HAP-1 (cell line): ENCODE measurements at regions not wholly inside any gene's neighbourhood (a gene's known extent, or its start where the extent isn't known, plus 50 kb on each side); places are given as distances from the start of the nearest gene placed in this dataset.

Experiments used
- DNase-seq, 2 experiments: peaks; one replicate each; pipeline ENCODE4 v3.0.0-alpha.2; 2016 to 2020; ENCODE audit warnings: low spot score in 2 of 2
- H3K27me3 ChIP-seq: fragments of 250-450 bp; sonication (Bioruptor Pico); 2 replicates; pipeline ENCODE4 v1.5.1; 2020; ENCODE audit warnings: low read depth, mild to moderate bottlenecking, moderate library complexity
- H3K36me3 ChIP-seq: fragments of 250-450 bp; sonication (Bioruptor Pico); replicated peaks from 2 replicates; pipeline ENCODE4 v1.5.1; 2020; ENCODE audit warnings: mild to moderate bottlenecking
- H3K4me1 ChIP-seq: fragments of 250-450 bp; sonication (Bioruptor Pico); 2 replicates; pipeline ENCODE4 v1.5.1; 2020; ENCODE audit warnings: mild to moderate bottlenecking
- H3K4me3 ChIP-seq: fragments of 250-450 bp; sonication (Bioruptor Pico); 2 replicates; pipeline ENCODE4 v1.5.1; 2020; ENCODE audit warnings: mild to moderate bottlenecking, moderate library complexity
- H3K9me3 ChIP-seq: fragments of 250-450 bp; sonication (Bioruptor Pico); 2 replicates; pipeline ENCODE4 v1.5.1; 2020; ENCODE audit warnings: mild to moderate bottlenecking, moderate library complexity
- in situ Hi-C: fragments of 300-500 bp; cut with MboI; formaldehyde crosslinking; loops from 3 replicates; pipeline ENCODE4 v1.14.3; 2020; ENCODE audit warnings: low sequenced_read_pairs, inconsistent platforms, mixed read lengths

DNA sequence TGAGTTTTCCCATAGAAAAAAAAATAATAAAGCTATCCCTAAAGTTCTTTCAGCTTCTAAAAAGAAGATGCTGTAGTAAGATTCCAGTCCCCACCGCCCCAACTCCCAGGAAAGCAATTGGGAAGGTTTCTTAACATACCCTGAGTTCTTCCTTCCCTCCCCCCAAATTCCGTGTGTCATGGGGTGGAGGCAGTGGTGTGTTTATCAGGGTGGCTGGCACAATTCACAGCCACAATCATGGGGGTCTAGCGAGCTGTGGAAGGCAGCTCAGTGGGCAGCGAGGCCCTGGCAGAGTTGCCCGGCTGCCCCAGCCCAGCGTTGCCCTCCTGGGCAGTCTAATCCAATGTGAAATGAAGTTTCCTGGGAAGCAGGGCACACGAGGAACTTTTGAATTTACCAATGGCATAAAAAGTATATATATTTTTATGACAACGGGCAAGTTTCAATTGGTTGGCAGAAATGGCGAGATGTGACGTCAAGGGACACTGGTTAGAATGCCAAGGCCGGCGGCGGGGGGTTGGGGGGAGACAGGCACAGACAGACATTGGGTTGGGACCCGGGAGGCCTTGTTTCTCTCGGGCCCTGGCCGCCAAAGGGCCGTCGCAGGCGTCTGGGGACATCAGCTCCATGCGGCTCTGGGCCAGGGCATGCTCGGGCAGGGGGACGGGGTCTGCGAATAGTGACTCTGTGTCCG, 80.7 kb upstream of the PPARA start:
- Histone ChIP-seq H3K9me3 (no peaks in the 10 kb centered on the region), H3K4me1 (peaks cover 38% of the 10 kb centered on the region), H3K27me3 (no peaks in the 10 kb centered on the region), H3K4me3 (peak overlapping the region; percentile 67), H3K36me3 (peaks cover 26% of the 10 kb centered on the region)
- DNase-seq, result peak; percentile 80 to 90
- in situ Hi-C loops, result loop anchor here (10.0 kb wide), 1 partner anchor 55 kb away; no protein-coding TSS in a partner anchor

DNA sequence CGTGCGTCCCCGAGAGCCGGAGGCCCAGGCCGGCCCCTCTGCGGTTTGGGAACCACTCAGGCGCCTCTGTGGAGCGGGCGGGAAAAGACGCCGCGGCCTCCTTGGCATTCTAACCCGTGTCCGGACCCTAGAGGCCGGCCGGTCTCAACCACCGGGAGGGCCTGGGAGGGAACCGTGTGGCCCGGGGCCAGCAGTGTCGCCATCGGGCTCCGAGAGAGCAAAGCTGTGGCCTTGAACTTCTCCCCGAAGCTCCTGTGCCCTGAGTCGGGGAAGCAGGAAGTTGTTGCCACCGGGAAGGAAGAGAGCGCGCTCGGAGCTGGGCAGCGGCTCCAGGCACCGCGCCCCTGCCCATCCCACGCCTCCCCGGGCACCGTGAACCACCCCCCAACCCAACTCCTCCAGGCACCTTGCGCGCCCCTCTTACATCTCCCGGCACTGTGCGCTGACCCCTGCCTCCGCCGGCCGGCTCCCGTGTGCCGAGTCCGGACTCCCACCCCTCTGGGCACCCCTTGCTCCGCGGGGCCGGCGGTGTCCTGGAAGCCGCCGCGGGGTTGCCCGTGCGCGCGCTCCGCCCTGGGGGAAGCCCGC, 80.0 kb upstream of the PPARA start:
- Histone ChIP-seq H3K9me3 (no peaks in the 10 kb centered on the region), H3K36me3 (peaks cover 32% of the 10 kb centered on the region), H3K4me1 (peaks cover 37% of the 10 kb centered on the region), H3K4me3 (peak overlapping the region; percentile 67), H3K27me3 (no peaks in the 10 kb centered on the region)
- DNase-seq, result no peak
- in situ Hi-C loops, result loop anchor here (10.0 kb wide), 1 partner anchor 56 kb away; no protein-coding TSS in a partner anchor

DNA sequence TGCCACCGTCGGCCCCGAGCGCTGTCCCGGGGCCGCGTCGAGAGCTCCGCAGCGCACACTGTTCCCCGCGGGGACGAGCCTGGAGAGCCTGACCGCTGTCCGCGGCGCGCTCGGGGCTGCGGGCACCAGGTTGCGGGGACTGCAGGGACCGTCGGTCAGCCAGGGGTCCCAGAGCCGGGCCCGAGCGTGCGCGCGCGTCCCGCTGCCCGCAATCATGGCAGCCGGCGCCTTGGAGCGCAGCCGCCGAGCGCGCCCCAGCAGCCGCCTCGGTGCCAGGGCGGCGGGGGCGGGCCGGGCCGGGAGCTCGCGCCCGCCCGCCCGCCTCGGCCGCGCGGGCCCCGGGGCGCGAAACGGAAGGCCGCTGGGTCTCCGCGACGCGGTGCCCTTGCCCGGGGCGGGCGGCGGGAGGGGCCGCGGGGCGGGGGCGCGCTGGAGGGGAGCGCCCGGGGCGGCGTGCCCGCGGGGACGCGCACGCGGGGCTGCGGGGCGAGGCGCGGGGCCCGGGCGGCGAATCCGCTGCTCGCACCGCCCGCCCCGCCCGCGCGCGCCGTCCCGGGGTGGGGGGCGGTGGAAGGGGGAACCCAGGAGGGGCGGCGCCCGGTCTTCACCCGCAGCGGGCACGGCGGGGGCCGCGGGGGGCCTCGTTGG, 79.4 kb upstream of the PPARA start:
- Histone ChIP-seq H3K4me3 (peak overlapping the region; percentile 84), H3K36me3 (peaks cover 37% of the 10 kb centered on the region), H3K4me1 (peaks cover 36% of the 10 kb centered on the region), H3K9me3 (no peaks in the 10 kb centered on the region), H3K27me3 (no peaks in the 10 kb centered on the region)
- peak; percentile 33 to 63 for DNase-seq
- in situ Hi-C loops, result loop anchor here (10.0 kb wide), 1 partner anchor 56 kb away; no protein-coding TSS in a partner anchor

DNA sequence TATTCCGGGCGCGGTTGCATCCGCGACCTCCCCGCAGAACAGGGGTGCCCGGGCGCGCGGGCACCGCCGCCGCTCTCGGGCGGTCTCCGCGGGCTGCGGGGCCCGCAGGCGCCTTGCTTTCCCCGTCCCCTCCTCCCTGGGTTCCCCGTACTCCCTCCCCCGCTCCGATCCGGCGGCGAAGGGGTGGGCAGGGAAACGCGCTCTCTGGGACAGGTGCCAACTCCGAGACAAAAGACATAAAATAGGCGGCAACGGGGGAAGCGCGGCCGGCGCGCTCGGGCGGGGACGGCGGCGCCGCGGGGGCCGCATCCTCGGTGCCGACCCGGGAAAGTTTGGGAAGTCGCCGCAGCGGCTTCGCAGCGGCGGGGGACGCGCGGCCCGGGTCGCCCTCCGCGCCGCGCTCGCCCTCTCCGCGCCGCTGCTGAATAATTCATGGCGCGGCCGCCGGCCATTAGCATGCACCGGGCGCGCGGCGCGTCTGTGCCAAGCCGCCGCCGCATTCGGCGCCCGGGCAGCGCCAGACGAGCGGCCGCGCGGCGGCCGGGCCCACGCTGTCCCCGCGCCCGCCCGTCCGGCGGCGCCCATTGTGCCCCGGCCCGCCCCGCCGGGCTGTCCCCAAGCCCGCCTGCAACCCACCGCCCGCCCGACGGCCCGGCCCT, 78.7 kb upstream of the PPARA start:
- H3K4me1 ChIP-seq, result peaks cover 34% of the 10 kb centered on the region
- no peaks in the 10 kb centered on the region for H3K27me3 ChIP-seq
- peaks cover 43% of the 10 kb centered on the region for H3K36me3 ChIP-seq
- H3K4me3 ChIP-seq, result peak overlapping the region; percentile 84
- no peaks in the 10 kb centered on the region for H3K9me3 ChIP-seq
- DNase-seq, result peak; percentile 91 to 96
- in situ Hi-C loops, result loop anchor here (10.0 kb wide), 1 partner anchor 57 kb away; no protein-coding TSS in a partner anchor

- Histone ChIP-seq H3K27me3 (no peaks in the 10 kb centered on the region), H3K9me3 (no peaks in the 10 kb centered on the region), H3K4me3 (peak overlapping the region; percentile 84), H3K36me3 (peaks cover 51% of the 10 kb centered on the region), H3K4me1 (peaks cover 32% of the 10 kb centered on the region)
- in situ Hi-C loops, result loop anchor here (10.0 kb wide), 1 partner anchor 57 kb away; no protein-coding TSS in a partner anchor
- DNase-seq, result peak; percentile 37 to 62
Measured at GRCh38 chr22:46072110-46072881, 78.0 kb upstream of the PPARA start.

GRCh38 chr22:46072981-46073682, 77.2 kb upstream of the PPARA start:
- peak in 1 of 2 experiments; percentile 7 for DNase-seq
- in situ Hi-C loops, result loop anchor here (10.0 kb wide), 1 partner anchor 58 kb away; no protein-coding TSS in a partner anchor
- Histone ChIP-seq H3K27me3 (no peaks in the 10 kb centered on the region), H3K4me1 (peaks cover 36% of the 10 kb centered on the region), H3K4me3 (peak overlapping the region; percentile 84), H3K36me3 (peaks cover 55% of the 10 kb centered on the region), H3K9me3 (no peaks in the 10 kb centered on the region)

DNA sequence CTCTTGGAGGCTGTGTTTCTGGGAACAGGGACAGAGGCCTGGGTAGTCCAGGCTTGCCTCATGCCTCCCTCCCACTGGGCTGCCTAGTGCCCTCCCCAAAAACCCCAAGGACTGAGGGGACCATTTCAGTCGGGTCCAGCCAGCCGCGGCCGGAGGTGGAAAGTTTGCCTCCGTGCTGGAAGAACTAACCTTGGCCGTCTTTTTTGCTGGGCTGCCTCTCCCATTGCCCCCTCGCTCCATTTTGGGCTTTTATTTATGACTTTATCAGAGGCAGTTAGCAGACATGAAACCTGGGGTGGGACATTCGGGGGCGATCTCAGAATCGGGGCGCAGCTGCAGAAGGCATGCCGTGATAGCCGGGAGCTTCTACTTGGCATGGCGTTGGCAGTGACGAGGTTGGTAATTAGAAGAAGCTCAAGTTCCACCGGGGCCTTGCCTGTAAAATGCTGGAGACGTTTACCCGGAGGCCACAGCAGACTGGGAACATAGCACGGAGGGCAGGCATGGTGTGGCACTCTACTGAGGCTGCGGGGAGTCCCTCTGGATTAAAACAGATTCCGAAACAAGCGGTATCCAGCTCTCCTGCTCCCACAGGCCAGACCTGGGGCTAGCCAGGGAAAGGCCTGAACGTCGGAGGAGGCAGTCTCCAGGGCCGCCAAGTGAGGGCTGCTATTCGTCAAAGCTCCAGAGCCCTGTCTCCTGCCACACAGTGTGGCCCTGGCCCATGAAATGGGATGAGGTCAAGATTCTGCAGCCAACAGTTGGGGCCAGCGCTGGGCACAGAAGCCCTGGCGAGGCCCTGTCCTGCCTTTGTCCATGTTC, 76.4 kb upstream of the PPARA start:
- peak in 1 of 2 experiments; percentile 36 for DNase-seq
- peaks cover 61% of the 10 kb centered on the region for H3K36me3 ChIP-seq
- H3K4me3 ChIP-seq, result peak overlapping the region; percentile 84
- H3K9me3 ChIP-seq, result no peaks in the 10 kb centered on the region
- H3K27me3 ChIP-seq, result no peaks in the 10 kb centered on the region
- peaks cover 31% of the 10 kb centered on the region for H3K4me1 ChIP-seq
- in situ Hi-C loops, result loop anchor here (10.0 kb wide), 1 partner anchor 59 kb away; no protein-coding TSS in a partner anchor

- in situ Hi-C loops, result loop anchor here (10.0 kb wide), 1 partner anchor 60 kb away; no protein-coding TSS in a partner anchor
- H3K9me3 ChIP-seq, result no peaks in the 10 kb centered on the region
- peak overlapping the region; percentile 84 for H3K4me3 ChIP-seq
- peaks cover 31% of the 10 kb centered on the region for H3K4me1 ChIP-seq
- DNase-seq, result peak in 1 of 2 experiments; percentile 35
- no peaks in the 10 kb centered on the region for H3K27me3 ChIP-seq
- H3K36me3 ChIP-seq, result peaks cover 71% of the 10 kb centered on the region
Measured at GRCh38 chr22:46074771-46075551, 75.4 kb upstream of the PPARA start.

DNA sequence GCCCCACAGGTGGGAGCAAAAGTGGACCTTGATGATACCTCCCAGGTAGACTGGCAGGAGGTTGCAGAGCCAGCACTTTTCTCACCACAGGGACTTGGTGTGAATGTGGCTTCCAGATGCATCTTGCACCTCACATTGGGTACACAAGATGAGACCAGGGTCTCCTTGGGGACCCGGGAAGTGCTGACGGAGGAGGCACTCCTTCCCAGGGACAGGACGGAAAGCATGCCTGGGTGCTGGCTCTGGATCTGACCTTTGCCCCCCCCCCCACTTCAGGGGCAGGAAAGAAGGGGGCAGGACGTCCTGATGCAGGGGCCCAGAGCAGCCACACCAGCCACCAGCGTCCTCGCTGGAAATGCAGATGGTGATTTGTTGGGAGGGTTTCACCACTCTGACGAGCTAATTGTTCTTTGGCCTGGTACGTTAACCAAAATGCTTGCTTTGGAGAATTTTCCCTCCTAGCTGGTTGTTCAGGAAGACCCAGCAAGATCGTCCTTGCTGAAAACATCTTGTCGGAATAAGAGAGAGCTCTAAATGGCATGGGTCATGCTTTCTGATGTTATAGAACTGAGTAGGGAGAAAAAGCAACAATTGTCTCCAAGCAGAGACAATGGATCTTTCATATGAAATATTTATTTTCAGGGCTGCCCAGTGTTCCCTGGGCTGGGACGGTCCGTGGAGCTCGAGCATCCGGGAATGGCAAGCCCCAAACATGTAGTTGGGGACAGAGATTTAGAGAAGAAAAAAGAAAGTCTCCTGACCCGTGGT, 74.4 kb upstream of the PPARA start:
- no peak for DNase-seq
- peaks cover 77% of the 10 kb centered on the region for H3K36me3 ChIP-seq
- in situ Hi-C loops, result loop anchor here (10.0 kb wide), 1 partner anchor 61 kb away; no protein-coding TSS in a partner anchor
- peak overlapping the region; percentile 84 for H3K4me3 ChIP-seq
- H3K4me1 ChIP-seq, result peaks cover 34% of the 10 kb centered on the region
- no peaks in the 10 kb centered on the region for H3K27me3 ChIP-seq
- H3K9me3 ChIP-seq, result no peaks in the 10 kb centered on the region

DNA sequence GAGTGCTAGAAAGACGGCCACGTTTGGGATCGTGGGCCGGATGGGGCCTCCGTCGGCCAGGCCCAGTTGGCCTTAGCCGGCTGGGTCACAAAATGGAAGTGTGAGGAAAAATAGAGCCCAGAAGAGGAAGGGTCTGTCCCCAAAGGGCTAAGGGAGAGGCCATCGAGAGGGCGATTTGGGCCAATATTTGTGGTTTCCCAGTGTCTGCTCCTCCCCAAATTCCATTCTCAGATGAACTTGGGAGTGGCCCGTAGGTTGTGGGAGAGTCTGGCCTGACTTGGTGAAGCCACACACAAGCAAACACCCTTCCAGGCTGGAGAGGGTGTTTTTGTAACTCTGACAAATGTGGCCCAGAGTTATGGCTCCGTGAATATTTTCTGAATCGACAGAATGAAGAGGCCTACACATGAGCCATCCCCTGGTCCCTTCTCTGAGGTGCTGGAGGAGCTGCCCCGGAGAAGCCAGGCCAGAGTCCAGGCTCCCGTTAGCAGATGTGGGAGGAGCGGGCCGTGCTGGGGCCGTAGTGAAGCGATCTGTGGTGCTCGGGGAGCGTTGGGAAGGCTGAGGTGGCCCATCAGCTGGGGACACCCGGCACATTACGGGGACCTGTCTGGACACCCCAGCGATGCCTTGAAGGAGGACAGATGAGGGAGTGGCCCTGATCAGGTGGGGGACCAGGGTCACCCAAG, 73.5 kb upstream of the PPARA start:
- peak; percentile 54 to 67 for DNase-seq
- no peaks in the 10 kb centered on the region for H3K9me3 ChIP-seq
- H3K4me3 ChIP-seq, result peak overlapping the region; percentile 84
- in situ Hi-C loops, result loop anchor here (10.0 kb wide), 1 partner anchor 62 kb away; no protein-coding TSS in a partner anchor
- H3K36me3 ChIP-seq, result peaks cover 83% of the 10 kb centered on the region
- H3K4me1 ChIP-seq, result peaks cover 34% of the 10 kb centered on the region
- no peaks in the 10 kb centered on the region for H3K27me3 ChIP-seq
